ELF-1 (cell line): ENCODE measurements at regions not wholly inside any gene's neighbourhood (a gene's known extent, or its start where the extent isn't known, plus 50 kb on each side); places are given as distances from the start of the nearest gene placed in this dataset.

Experiments used
- DNase-seq: peaks from one replicate; pipeline ENCODE4 v3.0.0-alpha.2; 2016; ENCODE audit warnings: low read depth, low spot score

GRCh38 chr10:130741901-130742855 lies 569.3 kb downstream of the TCERG1L start:
- no peak for DNase-seq

GRCh38 chr10:130742941-130743675 lies 568.4 kb downstream of the TCERG1L start:
- DNase-seq, result no peak

DNA sequence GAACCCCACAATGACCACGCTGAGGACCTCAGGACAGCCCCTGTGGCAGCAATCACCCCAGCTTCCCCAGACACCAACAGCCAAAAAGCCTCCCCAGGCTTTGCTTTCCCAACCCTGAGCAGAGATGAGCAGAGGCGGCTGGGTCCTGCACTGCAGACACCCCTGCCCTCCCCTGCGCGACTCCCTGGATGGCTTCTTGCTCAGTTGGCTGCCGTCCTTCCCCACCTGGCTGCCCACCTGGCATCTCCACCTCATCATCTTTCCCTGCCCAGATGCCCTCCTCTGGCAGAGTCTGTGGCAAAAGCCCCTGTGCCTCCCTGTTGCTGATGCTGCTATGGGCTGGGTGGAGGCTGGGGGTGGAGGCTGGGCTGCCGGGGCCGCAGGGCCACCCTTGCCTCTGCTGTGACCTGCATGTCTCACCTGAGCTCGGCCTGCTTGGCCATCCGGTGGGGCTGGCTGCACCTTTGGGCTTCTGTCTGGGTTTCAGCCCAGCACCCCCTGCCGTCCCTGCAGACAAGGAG lies 567.7 kb downstream of the TCERG1L start:
- DNase-seq, result no peak

- peak; percentile 22 for DNase-seq
Measured at GRCh38 chr10:130744631-130745030, 566.9 kb downstream of the TCERG1L start.

DNA sequence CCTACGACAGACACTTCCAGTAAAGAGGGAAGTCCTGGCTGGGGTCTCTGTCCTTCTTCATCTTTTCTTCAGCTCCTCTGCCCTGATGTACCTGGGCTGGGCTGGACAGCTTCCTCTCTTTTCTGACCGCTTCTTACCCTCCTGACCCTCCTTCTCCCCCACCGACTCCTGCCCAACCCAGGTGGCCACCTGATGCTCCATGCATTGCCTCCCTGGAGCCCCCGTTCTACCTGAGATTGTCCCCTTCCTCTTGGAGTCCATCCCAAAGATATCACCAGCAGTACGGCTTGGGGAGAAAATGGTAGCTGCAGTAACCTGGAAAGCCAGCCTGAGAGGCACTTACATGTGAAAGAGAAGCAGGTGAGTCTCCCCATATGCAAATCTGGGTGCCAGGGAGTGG lies 566.3 kb downstream of the TCERG1L start:
- DNase-seq, result no peak

GRCh38 chr10:130745821-130746220 lies 565.7 kb downstream of the TCERG1L start:
- DNase-seq, result no peak

GRCh38 chr10:130746311-130746710 lies 565.2 kb downstream of the TCERG1L start:
- no peak for DNase-seq

GRCh38 chr10:130747356-130747755 lies 564.2 kb downstream of the TCERG1L start:
- DNase-seq, result no peak

DNA sequence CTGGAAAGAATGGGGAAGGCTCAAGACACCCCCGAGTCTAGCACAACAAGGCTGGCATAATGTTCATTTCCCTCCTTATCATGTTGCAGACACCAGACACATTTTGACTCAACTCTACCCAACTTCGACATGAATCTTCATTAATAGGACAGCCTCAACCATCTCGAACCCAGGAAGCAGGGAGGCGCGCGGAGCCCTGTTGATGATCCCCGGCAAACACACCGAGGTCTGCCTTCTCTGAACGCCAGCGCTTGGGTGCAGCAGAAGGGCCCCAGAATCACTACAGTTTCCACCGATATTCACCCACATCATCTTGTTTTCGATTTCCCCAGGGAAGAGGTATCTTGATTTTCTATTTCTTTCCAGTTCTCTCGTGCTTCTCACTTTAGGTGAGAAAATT lies 563.6 kb downstream of the TCERG1L start:
- DNase-seq, result no peak

- no peak for DNase-seq
Measured at GRCh38 chr10:130748409-130749057, 563.0 kb downstream of the TCERG1L start.

GRCh38 chr10:130749911-130750310 lies 561.6 kb downstream of the TCERG1L start:
- DNase-seq, result no peak

GRCh38 chr10:130750441-130750840 lies 561.1 kb downstream of the TCERG1L start:
- no peak for DNase-seq

DNA sequence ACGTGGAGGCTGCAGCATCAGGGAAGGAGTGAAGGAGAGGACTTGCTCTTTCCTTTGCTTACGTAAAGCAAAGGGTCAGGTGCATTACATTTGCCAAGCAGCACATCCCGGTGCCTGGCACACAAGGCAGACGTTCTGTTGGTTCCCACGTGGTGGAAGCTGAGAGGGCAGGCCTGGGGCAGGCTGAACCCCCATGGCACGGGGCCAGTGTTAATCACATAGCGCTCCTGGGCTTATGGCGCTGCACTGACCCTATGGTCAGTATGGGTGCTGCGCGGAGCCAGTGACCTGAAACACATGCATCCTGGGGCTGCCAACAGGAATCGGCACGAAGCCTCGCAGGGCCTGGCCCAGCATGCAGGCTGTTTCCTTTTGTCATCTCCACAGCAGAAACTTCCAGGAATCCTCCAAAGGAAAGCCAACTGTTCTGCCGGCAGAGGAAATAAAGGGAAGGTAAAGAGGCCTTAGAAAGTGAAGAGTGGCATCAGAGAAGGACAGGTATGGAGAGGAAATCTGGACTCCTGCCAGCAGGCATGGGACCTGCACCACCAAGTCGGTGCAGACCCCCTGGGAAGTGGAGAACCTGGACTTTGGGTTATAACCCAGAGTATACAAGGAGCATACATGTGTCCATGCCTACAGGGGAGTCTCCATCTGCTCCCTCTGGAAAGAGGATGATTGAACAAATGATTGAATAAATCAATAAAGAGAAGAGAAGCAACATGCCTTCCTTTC lies 560.2 kb downstream of the TCERG1L start:
- DNase-seq, result no peak

DNA sequence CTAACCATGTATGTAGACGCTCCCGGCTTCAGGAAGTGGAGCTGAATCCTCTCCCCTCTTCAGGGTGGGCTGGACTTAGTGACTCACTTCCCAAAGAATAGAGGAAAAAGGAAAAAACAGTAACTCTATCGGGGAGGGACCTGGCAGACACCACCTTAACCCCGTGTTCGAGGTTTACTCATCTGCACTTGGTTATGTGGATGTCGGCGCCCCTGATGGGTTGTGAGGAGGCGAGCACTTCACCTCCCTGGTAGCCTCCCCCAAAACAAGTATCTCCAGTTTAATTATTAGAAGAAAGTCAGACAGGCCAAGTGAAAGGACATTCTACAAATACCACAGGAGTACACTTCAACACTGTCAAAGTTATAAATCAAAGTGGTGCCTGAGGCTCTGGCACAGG lies 559.7 kb downstream of the TCERG1L start:
- peak; percentile 12 for DNase-seq

- DNase-seq, result no peak
Measured at GRCh38 chr10:130756651-130757050, 554.9 kb downstream of the TCERG1L start.

GRCh38 chr10:130757271-130757670 lies 554.2 kb downstream of the TCERG1L start:
- DNase-seq, result no peak

DNA sequence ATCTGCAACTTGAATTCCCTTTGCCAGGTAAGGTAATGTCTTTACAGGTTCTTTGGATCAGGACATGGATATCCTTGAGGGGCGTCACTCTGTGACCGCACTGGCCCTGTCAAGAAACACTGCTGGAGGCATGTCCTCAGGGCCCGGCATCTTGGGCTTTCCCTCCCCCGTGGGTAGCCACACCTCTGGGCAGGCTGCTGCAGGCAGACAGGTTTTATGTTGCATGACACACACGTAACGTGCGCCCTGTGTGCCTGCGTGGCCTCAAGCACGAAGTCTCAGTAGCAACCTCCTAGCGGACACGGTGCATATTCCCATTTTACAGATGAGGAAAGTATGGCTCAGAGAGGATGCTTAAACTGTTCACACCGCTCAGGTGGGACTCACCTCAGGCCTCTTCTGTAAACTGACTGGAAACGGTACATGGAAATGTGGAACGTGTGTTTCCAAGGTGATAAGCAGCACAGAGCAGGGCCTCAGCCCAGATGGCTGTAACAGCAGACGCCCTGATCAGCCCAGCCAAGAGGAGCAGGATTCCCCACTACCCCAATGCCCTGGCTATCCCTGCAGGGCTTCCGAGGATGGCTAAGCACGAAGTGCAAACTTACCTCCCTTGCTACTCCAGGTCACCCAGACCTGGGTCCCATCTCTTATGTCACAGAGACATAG lies 553.6 kb downstream of the TCERG1L start:
- DNase-seq, result no peak

GRCh38 chr10:130758529-130758928 lies 553.0 kb downstream of the TCERG1L start:
- DNase-seq, result no peak

DNA sequence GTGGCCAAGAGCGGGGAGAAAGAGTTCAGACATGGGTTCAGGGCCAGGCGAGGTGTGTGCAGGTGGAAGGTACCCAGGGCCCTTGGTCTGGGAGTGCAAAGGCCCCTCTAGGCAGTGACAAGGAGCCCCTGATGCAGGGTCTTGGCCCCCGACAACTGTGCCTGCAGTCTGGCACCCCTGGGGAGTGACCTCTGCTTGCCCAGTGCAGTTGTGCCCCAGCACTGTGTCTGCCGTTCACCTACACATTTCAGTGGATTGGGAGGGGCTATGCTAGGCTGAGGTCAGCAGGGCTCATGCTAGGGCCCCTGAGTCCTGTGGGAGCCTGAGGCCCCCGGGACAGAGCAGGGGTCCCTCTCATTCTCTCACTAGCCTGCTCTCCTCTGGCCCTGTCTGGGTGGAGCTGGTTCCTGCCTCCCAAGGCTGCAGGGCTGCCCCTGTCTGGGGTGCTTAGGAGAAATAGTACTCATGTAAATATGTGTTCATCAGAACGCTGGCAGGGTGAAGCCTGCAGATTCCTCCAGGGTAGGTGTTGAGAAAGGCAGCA lies 550.4 kb downstream of the TCERG1L start:
- DNase-seq, result no peak

GRCh38 chr10:130761788-130762301 lies 549.7 kb downstream of the TCERG1L start:
- no peak for DNase-seq
